ENCODE measurements at regions not wholly inside any gene's neighbourhood (a gene's known extent, or its start where the extent isn't known, plus 50 kb on each side); places are given as distances from the start of the nearest gene placed in this dataset.

DNA sequence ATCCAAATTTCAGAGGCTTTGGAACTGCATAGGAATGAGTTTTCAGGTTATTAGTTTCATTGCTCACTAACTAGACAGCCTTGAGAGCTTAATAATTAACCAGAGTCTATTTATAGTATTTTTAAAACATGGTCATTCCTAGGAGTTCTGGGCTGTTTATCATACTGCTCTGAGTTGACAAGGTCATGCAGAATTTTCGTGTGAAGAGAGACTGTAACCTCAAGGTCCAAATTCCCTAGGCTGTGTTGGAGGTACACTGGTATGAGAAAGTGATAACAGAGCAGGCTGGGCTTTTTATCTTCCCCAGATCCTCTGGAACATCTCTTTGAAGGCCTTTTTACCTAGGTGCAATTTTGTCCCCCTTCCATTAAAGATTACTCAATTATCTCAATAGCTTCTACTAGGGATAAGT lies 736.3 kb downstream of the LTN1 start:
- no peaks in the 10 kb centered on the region for H3K27me3 ChIP-seq (ENCODE audit: low read depth, low read length)
- peaks cover 0 to 5% of the 10 kb centered on the region in 2 donors for H3K4me1 ChIP-seq (ENCODE audit: control insufficient read depth in 1 of 2, insufficient read depth in 2 of 2, low read length in 2 of 2)
- H3K4me3 ChIP-seq (ENCODE audit: low read depth in 1 of 2, low read length in 2 of 2): no peak overlapping the region
- H3K9me3 ChIP-seq (ENCODE audit: control insufficient read depth in 1 of 2, low read length in 2 of 2): no peaks in the 10 kb centered on the region
- H3K27ac ChIP-seq (ENCODE audit: low read length): peak overlapping the region; percentile 16
- no peaks in the 10 kb centered on the region for H3K36me3 ChIP-seq (ENCODE audit: control insufficient read depth in 1 of 2, insufficient read depth in 2 of 2, low read length in 2 of 2)

- H3K27me3 ChIP-seq (ENCODE audit: low read depth, low read length): no peaks in the 10 kb centered on the region
- no peaks in the 10 kb centered on the region for H3K9me3 ChIP-seq (ENCODE audit: control insufficient read depth in 1 of 2, low read length in 2 of 2)
- no peak overlapping the region for H3K27ac ChIP-seq (ENCODE audit: low read length)
- no peak overlapping the region for H3K4me3 ChIP-seq (ENCODE audit: low read depth in 1 of 2, low read length in 2 of 2)
- no peaks in the 10 kb centered on the region for H3K36me3 ChIP-seq (ENCODE audit: control insufficient read depth in 1 of 2, insufficient read depth in 2 of 2, low read length in 2 of 2)
- H3K4me1 ChIP-seq (ENCODE audit: control insufficient read depth in 1 of 2, insufficient read depth in 2 of 2, low read length in 2 of 2): peaks cover 0 to 9% of the 10 kb centered on the region in 2 donors
These were observed 738.7 kb downstream of the LTN1 start for GRCh38 chr21:28253961-28254360.

DNA sequence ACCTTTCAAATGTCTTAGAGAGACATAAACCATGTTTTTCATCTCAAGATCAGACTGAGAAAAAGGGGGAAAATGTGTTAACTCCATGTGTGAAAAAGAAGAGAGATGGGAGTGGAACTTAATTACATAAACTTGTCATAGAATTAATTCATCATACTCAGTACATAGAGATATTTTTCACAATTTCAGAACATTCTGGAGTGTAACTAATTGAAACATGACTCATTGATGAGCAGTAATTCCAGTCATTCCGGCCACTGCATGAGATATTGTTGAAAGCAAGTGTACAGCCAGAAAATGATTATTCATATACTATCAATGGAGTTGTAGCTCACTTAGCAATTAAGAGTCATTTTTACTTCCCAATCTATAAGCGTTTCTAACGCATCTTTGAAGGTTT lies 739.3 kb downstream of the LTN1 start:
- H3K4me1 ChIP-seq (ENCODE audit: control insufficient read depth in 1 of 2, insufficient read depth in 2 of 2, low read length in 2 of 2): peaks cover 0 to 9% of the 10 kb centered on the region in 2 donors
- no peaks in the 10 kb centered on the region for H3K36me3 ChIP-seq (ENCODE audit: control insufficient read depth in 1 of 2, insufficient read depth in 2 of 2, low read length in 2 of 2)
- no peak overlapping the region for H3K4me3 ChIP-seq (ENCODE audit: low read depth in 1 of 2, low read length in 2 of 2)
- no peak overlapping the region for H3K27ac ChIP-seq (ENCODE audit: low read length)
- H3K27me3 ChIP-seq (ENCODE audit: low read depth, low read length): no peaks in the 10 kb centered on the region
- no peaks in the 10 kb centered on the region for H3K9me3 ChIP-seq (ENCODE audit: control insufficient read depth in 1 of 2, low read length in 2 of 2)

DNA sequence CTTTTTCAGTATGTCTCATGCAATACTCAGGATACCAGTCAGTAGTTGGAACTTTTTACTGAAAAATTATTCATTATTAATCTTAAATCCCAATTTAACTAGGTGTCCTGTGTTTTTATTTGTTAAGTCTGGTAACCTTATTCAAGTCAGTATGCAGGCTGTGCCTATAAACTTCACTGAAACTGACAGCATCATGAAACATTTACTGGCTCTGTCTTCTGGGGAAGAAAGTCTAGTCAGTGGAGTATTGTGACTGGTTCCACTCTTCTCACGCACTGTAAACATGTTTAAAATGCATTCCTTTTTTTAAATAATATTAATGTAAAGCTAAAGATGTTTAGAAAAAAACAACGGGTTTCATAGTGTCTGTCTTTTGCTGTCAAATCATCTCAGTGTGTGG lies 739.7 kb downstream of the LTN1 start:
- H3K27ac ChIP-seq (ENCODE audit: low read length): no peak overlapping the region
- peaks cover 0 to 9% of the 10 kb centered on the region in 2 donors for H3K4me1 ChIP-seq (ENCODE audit: control insufficient read depth in 1 of 2, insufficient read depth in 2 of 2, low read length in 2 of 2)
- no peaks in the 10 kb centered on the region for H3K27me3 ChIP-seq (ENCODE audit: low read depth, low read length)
- no peaks in the 10 kb centered on the region for H3K36me3 ChIP-seq (ENCODE audit: control insufficient read depth in 1 of 2, insufficient read depth in 2 of 2, low read length in 2 of 2)
- H3K9me3 ChIP-seq (ENCODE audit: control insufficient read depth in 1 of 2, low read length in 2 of 2): no peaks in the 10 kb centered on the region
- H3K4me3 ChIP-seq (ENCODE audit: low read depth in 1 of 2, low read length in 2 of 2): no peak overlapping the region

- Histone ChIP-seq H3K36me3 (ENCODE audit: control insufficient read depth in 1 of 2, insufficient read depth in 2 of 2, low read length in 2 of 2) (no peaks in the 10 kb centered on the region), H3K4me1 (ENCODE audit: control insufficient read depth in 1 of 2, insufficient read depth in 2 of 2, low read length in 2 of 2) (peaks cover 0 to 9% of the 10 kb centered on the region in 2 donors), H3K27ac (ENCODE audit: low read length) (no peak overlapping the region), H3K27me3 (ENCODE audit: low read depth, low read length) (no peaks in the 10 kb centered on the region), H3K9me3 (ENCODE audit: control insufficient read depth in 1 of 2, low read length in 2 of 2) (no peaks in the 10 kb centered on the region), H3K4me3 (ENCODE audit: low read depth in 1 of 2, low read length in 2 of 2) (no peak overlapping the region)
These were observed 741.7 kb downstream of the LTN1 start for GRCh38 chr21:28250946-28251345.

DNA sequence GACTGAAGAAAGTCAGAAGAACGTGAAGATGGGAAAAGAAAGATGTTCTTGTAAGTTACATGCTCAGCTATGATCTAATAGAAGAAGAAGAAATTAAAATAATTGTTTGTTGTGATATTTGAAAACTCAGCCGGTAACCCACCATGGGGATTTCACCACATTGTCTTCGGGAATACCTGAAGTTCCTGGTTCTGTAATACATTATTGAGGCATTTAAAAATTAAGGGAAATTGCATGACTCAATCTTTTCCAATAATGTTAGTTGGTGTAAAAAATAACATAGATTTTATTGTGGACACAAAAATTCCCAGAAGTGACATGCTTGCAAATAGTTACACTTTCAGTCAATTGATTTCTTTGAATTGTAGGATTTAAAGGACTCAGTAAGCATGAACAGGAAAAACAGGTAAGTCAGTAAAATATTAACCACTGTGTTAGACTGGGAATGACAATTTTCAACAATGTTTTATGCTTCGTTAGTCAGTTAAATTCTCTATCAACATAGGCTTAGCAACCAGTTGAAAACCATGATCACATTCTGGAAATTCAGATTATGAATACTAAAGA lies 745.1 kb downstream of the LTN1 start:
- Histone ChIP-seq H3K27me3 (ENCODE audit: low read depth, low read length) (no peaks in the 10 kb centered on the region), H3K36me3 (ENCODE audit: control insufficient read depth in 1 of 2, insufficient read depth in 2 of 2, low read length in 2 of 2) (no peaks in the 10 kb centered on the region), H3K4me1 (ENCODE audit: control insufficient read depth in 1 of 2, insufficient read depth in 2 of 2, low read length in 2 of 2) (peaks cover 0 to 4% of the 10 kb centered on the region in 2 donors), H3K9me3 (ENCODE audit: control insufficient read depth in 1 of 2, low read length in 2 of 2) (no peaks in the 10 kb centered on the region), H3K4me3 (ENCODE audit: low read depth in 1 of 2, low read length in 2 of 2) (no peak overlapping the region), H3K27ac (ENCODE audit: low read length) (no peak overlapping the region)

DNA sequence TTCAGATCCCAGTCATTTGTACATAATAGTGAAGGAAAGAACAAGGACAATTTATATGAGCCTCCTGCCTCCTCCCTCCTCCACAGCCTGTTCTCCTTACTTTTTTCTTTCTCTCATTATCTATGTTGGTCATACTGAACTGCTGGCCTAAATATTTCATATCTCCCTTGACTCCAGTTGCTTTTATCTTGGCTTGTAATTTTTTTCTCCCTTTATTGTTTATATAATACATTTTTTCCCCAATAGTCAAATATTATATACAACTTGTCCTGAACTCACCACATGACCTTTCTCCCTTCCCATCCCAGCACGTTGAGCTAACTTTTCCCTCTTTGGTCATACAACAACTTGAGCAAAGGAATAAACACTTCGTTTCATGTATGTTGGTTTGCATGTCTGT lies 752.1 kb downstream of the LTN1 start:
- H3K4me1 ChIP-seq (ENCODE audit: control insufficient read depth in 1 of 2, insufficient read depth in 2 of 2, low read length in 2 of 2): peaks cover 5 to 15% of the 10 kb centered on the region in 2 donors
- no peaks in the 10 kb centered on the region for H3K36me3 ChIP-seq (ENCODE audit: control insufficient read depth in 1 of 2, insufficient read depth in 2 of 2, low read length in 2 of 2)
- H3K27ac ChIP-seq (ENCODE audit: low read length): no peak overlapping the region
- H3K9me3 ChIP-seq (ENCODE audit: control insufficient read depth in 1 of 2, low read length in 2 of 2): no peaks in the 10 kb centered on the region
- no peaks in the 10 kb centered on the region for H3K27me3 ChIP-seq (ENCODE audit: low read depth, low read length)
- H3K4me3 ChIP-seq (ENCODE audit: low read depth in 1 of 2, low read length in 2 of 2): no peak overlapping the region

DNA sequence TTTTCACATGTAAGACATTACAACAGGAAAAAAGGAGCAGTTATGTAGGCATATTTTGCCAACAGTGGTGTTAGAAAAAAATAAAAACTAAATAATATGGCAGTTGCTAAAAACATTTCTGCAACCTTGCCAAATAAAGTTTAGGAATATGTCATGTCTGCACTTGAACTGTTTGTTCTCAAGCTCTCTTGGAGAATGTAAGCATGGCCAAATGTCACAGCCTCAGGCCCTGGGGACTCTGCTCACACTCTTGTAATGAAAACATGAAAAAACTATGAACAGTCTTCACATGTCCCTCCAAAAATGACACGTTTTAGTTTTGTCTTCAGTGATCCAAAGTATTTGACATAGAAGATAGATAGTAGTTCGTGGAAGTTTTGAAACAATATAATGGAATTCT lies 753.3 kb downstream of the LTN1 start:
- no peaks in the 10 kb centered on the region for H3K9me3 ChIP-seq (ENCODE audit: control insufficient read depth in 1 of 2, low read length in 2 of 2)
- H3K4me1 ChIP-seq (ENCODE audit: control insufficient read depth in 1 of 2, insufficient read depth in 2 of 2, low read length in 2 of 2): peaks cover 5 to 15% of the 10 kb centered on the region in 2 donors
- no peak overlapping the region for H3K27ac ChIP-seq (ENCODE audit: low read length)
- H3K4me3 ChIP-seq (ENCODE audit: low read depth in 1 of 2, low read length in 2 of 2): no peak overlapping the region
- H3K36me3 ChIP-seq (ENCODE audit: control insufficient read depth in 1 of 2, insufficient read depth in 2 of 2, low read length in 2 of 2): no peaks in the 10 kb centered on the region
- no peaks in the 10 kb centered on the region for H3K27me3 ChIP-seq (ENCODE audit: low read depth, low read length)

- Histone ChIP-seq H3K4me3 (ENCODE audit: low read depth in 1 of 2, low read length in 2 of 2) (no peak overlapping the region), H3K4me1 (ENCODE audit: control insufficient read depth in 1 of 2, insufficient read depth in 2 of 2, low read length in 2 of 2) (peaks cover 5 to 20% of the 10 kb centered on the region in 2 donors), H3K27ac (ENCODE audit: low read length) (no peak overlapping the region), H3K9me3 (ENCODE audit: control insufficient read depth in 1 of 2, low read length in 2 of 2) (no peaks in the 10 kb centered on the region), H3K36me3 (ENCODE audit: control insufficient read depth in 1 of 2, insufficient read depth in 2 of 2, low read length in 2 of 2) (no peaks in the 10 kb centered on the region), H3K27me3 (ENCODE audit: low read depth, low read length) (no peaks in the 10 kb centered on the region)
These were observed 755.0 kb downstream of the LTN1 start for GRCh38 chr21:28237661-28238060.

DNA sequence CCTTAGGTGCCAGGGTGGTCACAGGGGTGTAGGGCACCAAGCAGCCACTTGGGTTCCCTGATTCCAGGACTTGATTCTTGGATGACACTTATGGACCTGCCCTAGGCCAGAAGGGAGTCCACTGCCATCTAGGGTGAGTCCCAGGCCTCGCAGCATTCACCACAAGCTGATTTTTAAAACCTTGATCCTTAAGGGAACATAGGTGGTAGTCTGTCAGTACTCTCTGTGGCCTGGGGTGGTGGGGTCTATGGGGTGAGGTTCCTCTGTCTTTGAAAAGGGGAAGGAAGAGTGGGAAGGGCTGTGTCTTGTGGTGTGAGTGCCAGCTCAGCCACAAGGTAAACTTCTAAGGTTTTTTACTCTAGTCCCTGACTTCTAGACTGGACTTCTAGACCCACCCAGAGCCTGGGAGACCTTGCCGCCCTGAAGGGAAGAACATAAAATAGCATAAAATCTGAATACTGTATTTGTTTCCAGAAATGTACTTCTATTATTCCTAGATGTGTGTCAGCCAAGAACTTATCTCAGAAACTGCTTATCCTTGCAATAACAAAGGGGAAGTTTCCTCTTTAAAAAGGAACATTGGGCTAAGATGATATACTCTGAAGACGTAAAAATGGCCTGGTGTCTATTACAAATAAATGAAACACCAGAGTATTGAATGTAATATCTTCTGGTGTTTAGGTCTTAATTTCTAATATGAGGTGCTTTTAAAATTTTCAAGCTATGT lies 757.3 kb downstream of the LTN1 start:
- H3K27ac ChIP-seq (ENCODE audit: low read length): no peak overlapping the region
- H3K4me3 ChIP-seq (ENCODE audit: low read depth in 1 of 2, low read length in 2 of 2): no peak overlapping the region
- H3K4me1 ChIP-seq (ENCODE audit: control insufficient read depth in 1 of 2, insufficient read depth in 2 of 2, low read length in 2 of 2): peaks cover 8 to 17% of the 10 kb centered on the region in 2 donors
- no peaks in the 10 kb centered on the region for H3K27me3 ChIP-seq (ENCODE audit: low read depth, low read length)
- no peaks in the 10 kb centered on the region for H3K36me3 ChIP-seq (ENCODE audit: control insufficient read depth in 1 of 2, insufficient read depth in 2 of 2, low read length in 2 of 2)
- H3K9me3 ChIP-seq (ENCODE audit: control insufficient read depth in 1 of 2, low read length in 2 of 2): no peaks in the 10 kb centered on the region

DNA sequence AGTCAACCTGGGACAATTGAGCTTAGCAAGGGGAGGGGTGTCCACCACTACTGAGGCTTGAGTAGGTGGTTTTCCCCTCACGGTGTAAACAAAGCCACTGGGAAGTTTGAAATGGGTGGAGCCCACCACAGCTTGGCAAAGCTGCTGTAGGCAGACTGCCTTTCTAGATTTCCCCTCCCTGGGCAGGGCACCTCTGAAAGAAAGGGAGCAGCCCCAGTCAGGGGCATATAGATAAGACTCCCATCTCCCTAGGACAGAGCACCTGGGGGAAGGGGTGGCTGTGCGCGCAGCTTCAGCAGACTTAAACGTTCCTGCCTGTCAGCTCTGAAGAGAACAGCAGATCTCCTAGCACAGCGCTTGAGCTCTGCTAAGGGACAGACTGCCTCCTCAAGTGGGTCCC lies 758.4 kb downstream of the LTN1 start:
- Histone ChIP-seq H3K27ac (ENCODE audit: low read length) (no peak overlapping the region), H3K27me3 (ENCODE audit: low read depth, low read length) (no peaks in the 10 kb centered on the region), H3K4me1 (ENCODE audit: control insufficient read depth in 1 of 2, insufficient read depth in 2 of 2, low read length in 2 of 2) (peaks cover 8 to 14% of the 10 kb centered on the region in 2 donors), H3K9me3 (ENCODE audit: control insufficient read depth in 1 of 2, low read length in 2 of 2) (no peaks in the 10 kb centered on the region), H3K36me3 (ENCODE audit: control insufficient read depth in 1 of 2, insufficient read depth in 2 of 2, low read length in 2 of 2) (no peaks in the 10 kb centered on the region), H3K4me3 (ENCODE audit: low read depth in 1 of 2, low read length in 2 of 2) (no peak overlapping the region)

Measured in muscle layer of duodenum (tissue), 2 donors.